HG03354 (cell line): ENCODE measurements at regions not wholly inside any gene's neighbourhood (a gene's known extent, or its start where the extent isn't known, plus 50 kb on each side); places are given as distances from the start of the nearest gene placed in this dataset.

Experiments used
- ATAC-seq: cut with Tn5 transposase; IDR thresholded peaks from one replicate; pipeline ENCODE4 v1.9.1; 2021; ENCODE audit warnings: mild to moderate bottlenecking; ENCODE audit not compliant: unreplicated experiment, poor library complexity, severe bottlenecking

- ATAC-seq = no peak
These were observed 1268.2 kb upstream of the PIK3C3 start for GRCh38 chr18:40686836-40687235.

DNA sequence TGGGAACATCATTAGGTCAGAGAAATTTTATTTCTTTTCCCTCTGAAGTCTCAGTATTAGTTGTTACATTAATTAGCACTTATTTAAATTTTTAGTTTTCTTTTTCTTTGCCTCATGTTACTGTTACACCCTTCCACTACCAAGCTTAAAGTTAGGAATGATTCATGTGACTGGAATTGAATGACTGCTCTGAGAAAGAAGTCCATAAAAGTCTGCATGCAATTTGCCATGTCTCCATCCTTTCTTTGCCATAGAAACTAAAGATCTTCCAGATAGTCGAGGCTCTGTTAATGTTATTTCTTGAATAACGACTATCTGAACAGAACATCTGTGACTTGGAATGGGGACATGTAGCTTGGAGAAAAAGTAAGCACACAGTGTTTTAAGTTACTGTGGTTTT, 1269.8 kb upstream of the PIK3C3 start:
- no peak for ATAC-seq

GRCh38 chr18:40678318-40678717, 1276.7 kb upstream of the PIK3C3 start:
- no peak for ATAC-seq

DNA sequence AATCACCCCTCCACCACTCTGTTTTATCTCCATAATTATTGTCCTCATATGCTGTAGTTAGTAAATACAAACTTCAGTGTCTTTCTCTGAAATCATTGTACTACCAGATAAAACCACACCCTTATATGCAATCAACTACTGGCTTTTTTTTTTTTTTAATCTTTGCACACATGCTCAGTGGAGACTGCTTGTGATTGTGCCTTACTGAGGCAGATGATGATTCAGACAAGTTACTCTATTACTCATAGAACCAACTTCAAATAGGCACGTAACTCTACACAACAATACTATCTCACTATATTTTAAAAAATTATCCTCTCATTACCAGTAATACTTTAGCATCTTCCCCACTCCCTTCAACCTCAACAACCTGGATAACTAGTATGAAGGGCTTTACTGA, 1278.4 kb upstream of the PIK3C3 start:
- ATAC-seq = no peak

DNA sequence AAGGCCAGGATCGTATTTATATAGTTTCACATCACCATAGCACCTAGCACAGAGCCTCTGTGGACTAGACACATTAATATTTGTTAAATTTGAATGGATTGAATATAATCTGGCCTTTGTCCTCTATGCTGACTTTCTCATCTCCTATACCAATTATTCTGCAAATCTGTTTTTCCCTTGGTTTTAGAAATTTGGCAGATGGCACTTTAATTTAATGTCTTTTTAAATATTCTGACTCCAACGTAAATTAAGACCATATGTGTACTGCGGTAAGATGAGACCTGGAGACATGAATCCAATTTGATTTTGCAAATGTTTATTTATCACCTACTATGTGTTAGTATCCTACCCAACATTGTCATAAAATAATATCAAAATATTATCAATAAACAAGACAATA, 1281.9 kb upstream of the PIK3C3 start:
- ATAC-seq = no peak

GRCh38 chr18:40672590-40672989, 1282.4 kb upstream of the PIK3C3 start:
- no peak for ATAC-seq

- ATAC-seq = no peak
These were observed 1284.2 kb upstream of the PIK3C3 start for GRCh38 chr18:40670668-40671375.

- ATAC-seq = no peak
These were observed 1292.1 kb upstream of the PIK3C3 start for GRCh38 chr18:40662898-40663437.

DNA sequence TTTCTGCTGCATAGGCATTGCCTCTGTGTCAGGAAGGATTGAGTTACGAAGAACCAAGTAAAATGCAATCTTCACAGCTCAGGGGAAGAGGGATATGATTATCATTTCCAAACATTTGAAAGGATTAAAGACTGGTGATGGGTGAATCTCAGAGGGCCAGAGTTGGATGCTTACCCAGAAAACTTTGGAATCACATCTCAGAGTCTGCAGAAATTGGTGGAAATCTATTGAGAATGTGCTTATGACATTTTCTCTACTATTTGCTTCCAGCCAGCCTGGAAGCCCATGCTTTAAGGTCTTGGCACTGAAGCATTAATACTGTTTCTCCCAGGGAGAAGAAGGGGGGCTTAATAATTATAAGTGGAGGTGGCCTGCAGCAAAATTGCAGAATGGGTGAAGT, 1301.4 kb upstream of the PIK3C3 start:
- no peak for ATAC-seq

GRCh38 chr18:40652321-40652720, 1302.7 kb upstream of the PIK3C3 start:
- no peak for ATAC-seq

- no peak for ATAC-seq
These were observed 1303.9 kb upstream of the PIK3C3 start for GRCh38 chr18:40651163-40651562.

DNA sequence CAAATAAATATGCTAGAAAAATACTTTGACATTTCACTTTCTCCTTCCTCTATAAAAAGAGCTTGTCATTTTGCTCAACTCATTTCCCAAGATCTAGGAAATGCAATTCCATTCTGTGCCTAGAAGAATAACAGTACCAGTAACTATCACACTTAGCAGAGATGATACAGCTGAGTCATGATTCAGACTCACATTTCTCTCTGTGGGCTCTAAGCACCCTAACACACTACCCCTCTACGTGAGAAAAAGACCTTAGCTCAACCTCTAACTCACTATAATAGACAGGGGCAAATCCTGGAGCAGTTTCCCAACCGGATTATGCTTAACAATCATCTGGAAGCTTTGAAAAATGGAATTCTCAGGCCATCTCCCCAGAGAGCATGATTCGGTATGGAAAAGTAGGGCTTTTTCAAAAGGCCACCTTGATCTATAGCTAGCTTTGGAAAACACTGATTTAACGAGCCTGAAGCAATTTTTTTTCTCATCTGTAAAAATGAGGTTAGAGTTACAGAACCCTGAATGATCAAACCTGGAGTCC, 1312.3 kb upstream of the PIK3C3 start:
- ATAC-seq = no peak

DNA sequence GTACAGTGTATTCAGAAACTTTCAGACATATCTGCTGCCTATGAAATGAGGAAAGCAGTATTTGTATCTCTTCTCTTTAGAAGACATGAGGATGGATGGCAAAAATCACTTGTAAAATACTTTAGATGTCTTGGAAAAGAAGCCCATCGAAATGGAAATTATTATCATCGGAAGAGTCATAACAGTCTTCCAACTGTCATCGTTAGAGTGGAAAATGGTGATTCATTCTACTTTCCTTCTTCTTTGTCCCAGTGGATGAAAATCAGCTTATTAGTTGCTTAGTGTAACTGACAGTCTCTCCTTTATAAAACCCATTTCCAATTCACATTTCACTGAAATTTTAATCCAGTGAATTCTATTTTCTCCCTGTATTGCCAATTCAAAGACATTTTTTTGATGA, 1323.7 kb upstream of the PIK3C3 start:
- no peak for ATAC-seq

- no peak for ATAC-seq
These were observed 1324.5 kb upstream of the PIK3C3 start for GRCh38 chr18:40630496-40630895.

DNA sequence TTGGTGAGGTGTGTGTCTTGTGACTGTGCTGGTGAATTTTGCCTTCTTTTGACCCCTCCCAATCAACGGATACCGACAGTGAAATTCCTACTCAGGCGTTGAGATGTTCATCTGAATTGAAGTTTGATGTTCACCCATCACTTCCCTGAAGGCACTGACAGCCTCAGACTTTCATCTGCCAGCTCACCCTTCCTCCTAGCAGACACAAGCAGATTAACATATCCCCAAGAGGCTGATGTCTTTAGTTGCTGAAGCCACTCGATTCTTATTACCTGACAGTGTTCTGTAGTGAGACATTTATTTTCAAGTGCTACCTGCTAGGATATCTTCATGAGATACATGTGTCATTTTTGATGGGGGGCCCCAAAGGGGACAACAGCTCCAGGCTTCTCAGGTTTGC, 1330.1 kb upstream of the PIK3C3 start:
- ATAC-seq = no peak

DNA sequence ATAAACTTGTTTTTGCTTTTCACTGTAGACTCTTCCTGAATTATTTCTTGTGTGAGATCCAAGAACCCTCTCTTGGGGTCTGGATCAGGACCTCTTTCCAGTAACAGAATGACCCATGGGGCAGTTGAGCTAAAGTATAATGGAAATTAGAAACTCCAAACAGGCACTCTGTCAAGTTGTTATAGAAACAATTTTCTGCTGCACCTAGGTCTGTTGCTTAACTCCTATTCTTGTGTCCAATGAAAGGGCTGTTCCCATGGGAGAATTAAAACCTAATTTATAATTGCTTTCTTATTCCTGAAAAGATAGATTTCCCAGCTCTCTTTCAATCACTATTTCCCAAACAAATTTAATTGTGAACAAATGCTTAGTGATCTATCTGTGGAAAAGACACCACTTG, 1341.3 kb upstream of the PIK3C3 start:
- ATAC-seq = no peak

GRCh38 chr18:40612356-40612755, 1342.7 kb upstream of the PIK3C3 start:
- ATAC-seq = no peak

- ATAC-seq = no peak
These were observed 1346.8 kb upstream of the PIK3C3 start for GRCh38 chr18:40608226-40608625.

DNA sequence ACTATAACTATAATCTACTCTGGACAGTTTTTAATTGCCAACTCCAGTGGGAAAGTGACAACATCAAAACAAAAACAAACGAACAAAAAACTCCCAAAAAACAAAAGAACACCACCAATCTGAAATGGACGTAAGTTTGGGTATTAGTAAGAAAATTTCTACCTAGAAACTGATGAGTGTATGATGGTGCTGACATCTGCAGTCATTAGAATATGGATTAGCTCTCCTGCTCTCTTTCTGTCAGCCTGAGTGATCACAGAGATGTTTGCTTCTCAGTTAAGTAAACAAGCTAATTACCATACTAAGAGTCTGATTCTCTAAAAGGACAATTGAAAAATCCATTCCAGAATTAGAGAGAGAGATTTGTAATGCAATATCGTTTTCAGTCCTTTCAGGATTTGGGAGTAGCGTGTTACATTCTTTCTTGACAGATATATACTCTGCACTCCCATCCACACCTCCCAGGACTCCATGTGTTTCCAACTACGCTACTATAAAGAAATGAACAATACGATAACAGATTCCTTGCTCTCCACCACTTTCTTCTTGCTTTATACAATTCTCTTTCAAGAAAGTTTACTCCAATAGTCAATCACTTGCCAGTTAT, 1347.4 kb upstream of the PIK3C3 start:
- ATAC-seq = no peak

DNA sequence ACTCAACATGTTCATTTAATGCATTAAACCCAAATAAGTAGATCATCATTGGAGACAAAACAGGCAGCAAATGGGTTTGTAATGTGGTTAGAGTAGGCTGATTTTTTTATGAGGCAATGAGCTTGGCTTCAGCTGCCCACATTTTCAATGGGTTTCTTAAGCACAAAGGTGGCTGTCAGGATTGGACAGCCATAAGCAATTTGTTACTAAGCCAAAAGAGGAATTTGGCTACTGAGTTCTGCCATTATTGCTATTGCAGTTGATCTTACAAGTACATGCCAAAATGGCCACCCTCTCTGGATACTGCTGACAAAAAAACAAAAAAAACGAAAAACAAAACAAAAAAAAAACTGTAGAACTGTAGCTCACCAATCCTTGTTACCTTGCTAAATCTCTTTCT, 1348.0 kb upstream of the PIK3C3 start:
- no peak for ATAC-seq

- ATAC-seq = no peak
These were observed 1371.4 kb upstream of the PIK3C3 start for GRCh38 chr18:40583671-40584070.
